HCT116 (cell line): ENCODE measurements at regions not wholly inside any gene's neighbourhood (a gene's known extent, or its start where the extent isn't known, plus 50 kb on each side); places are given as distances from the start of the nearest gene placed in this dataset.

Experiments
- ATAC-seq: fragments of 200-7000 bp; cut with Tn5 transposase; 2 replicates; pipeline ENCODE4 v1.9.1; 2020; ENCODE audit warnings: mild to moderate bottlenecking, moderate library complexity
- BruUV-seq: library from RNA; stranded (reverse); fragments of 400-500 nt; replicated peaks from 2 replicates; lab custom pipeline; 2021; lab: Mats Ljungman, UMichigan
- CTCF ChIA-PET: fragments of 300-600 bp; sonication (Branson Sonifier 250); formaldehyde crosslinking; loops from one replicate; lab custom pipeline; 2021; ENCODE audit warnings: antibody characterized with exemption; lab: Charles Lee
- POLR2A ChIA-PET: fragments of 300-600, 350-600 bp; sonication (Branson Sonifier 250); formaldehyde crosslinking; loops from one replicate; lab custom pipeline; 2021; ENCODE audit warnings: antibody characterized with exemption; lab: Charles Lee
- RAD21 ChIA-PET, 2 experiments: fragments of 300-600 bp; sonication (Branson Sonifier 250); formaldehyde crosslinking; loops; one replicate each; lab custom pipeline; 2023; ENCODE audit warnings: low total read pairs in 2 of 2; ENCODE audit not compliant: uncharacterized antibody in 2 of 2, unreplicated experiment in 2 of 2, low non-redundant PET in 1 of 2; lab: Charles Lee
- DNase-seq: peaks from one replicate; pipeline ENCODE4 v3.0.0-alpha.2; 2010; ENCODE audit warnings: low read depth, low spot score
- H2AFZ ChIP-seq: fragments of 200-600 bp; shearing (Covaris generic), sonication (generic); 2 replicates; pipeline ENCODE4 v1.6.1; 2017; ENCODE audit warnings: low read depth, mixed run types, mixed read lengths, antibody characterized with exemption, low read length; ENCODE audit not compliant: poor library complexity, severe bottlenecking
- H3K27ac ChIP-seq: 2 replicates; pipeline ENCODE4 v1.5.1; 2012; ENCODE audit warnings: low read depth, low read length
- H3K27me3 ChIP-seq: fragments of 200-600 bp; sonication (generic); 2 replicates; pipeline ENCODE4 v1.6.1; 2016; ENCODE audit warnings: mixed run types, low read length, mixed read lengths; ENCODE audit not compliant: insufficient read depth
- H3K36me3 ChIP-seq, 2 experiments: fragments of 200-500 bp in 1 of 2; fragments of 200-600 bp in 1 of 2; sonication (Bioruptor generic) in 1 of 2; sonication (generic) in 1 of 2; 2 replicates each; pipeline versions ENCODE4 v1.5.1 to v1.6.1; 2014 to 2016; ENCODE audit warnings: low read length in 2 of 2, inconsistent platforms in 1 of 2, mixed read lengths in 1 of 2, mixed run types in 1 of 2; ENCODE audit not compliant: insufficient read depth in 2 of 2, control insufficient read depth in 1 of 2
- H3K4me1 ChIP-seq, 2 experiments: fragments of 200-600 bp in 1 of 2; sonication (generic) in 1 of 2; 2 replicates each; pipeline versions ENCODE4 v1.5.1 to v1.6.1; 2012 to 2017; ENCODE audit warnings: low read length in 2 of 2, inconsistent platforms in 1 of 2, mild to moderate bottlenecking in 1 of 2, mixed read lengths in 1 of 2, mixed run types in 1 of 2, moderate library complexity in 1 of 2; ENCODE audit not compliant: insufficient read depth in 2 of 2, control insufficient read depth in 1 of 2
- H3K4me2 ChIP-seq: fragments of 200-600 bp; sonication (generic); 2 replicates; pipeline ENCODE4 v1.6.1; 2017; ENCODE audit warnings: mixed run types, low read length, mixed read lengths
- H3K4me3 ChIP-seq, 2 experiments: fragments of 200-600 bp in 1 of 2; sonication (generic) in 1 of 2; replicated peaks in 1 of 2; 2 replicates each; pipeline ENCODE4 v1.5.1; 2011 to 2016; ENCODE audit warnings: low read length in 2 of 2, control low read depth in 1 of 2, low read depth in 1 of 2, mild to moderate bottlenecking in 1 of 2, mixed read lengths in 1 of 2, mixed run types in 1 of 2
- H3K79me2 ChIP-seq: fragments of 200-600 bp; sonication (generic); 2 replicates; pipeline ENCODE4 v1.6.1; 2017; ENCODE audit warnings: mild to moderate bottlenecking, mixed run types, low read length, moderate library complexity, mixed read lengths; ENCODE audit not compliant: insufficient read depth
- H3K9ac ChIP-seq: fragments of 200-600 bp; sonication (generic); 2 replicates; pipeline ENCODE4 v1.6.1; 2016; ENCODE audit warnings: low read length, mixed read lengths
- H3K9me2 ChIP-seq: fragments of 200-600 bp; sonication (generic), shearing (Covaris generic); 2 replicates; pipeline ENCODE4 v1.6.1; 2017; ENCODE audit warnings: mixed run types, mild to moderate bottlenecking, moderate library complexity; ENCODE audit not compliant: insufficient read depth
- H3K9me3 ChIP-seq, 2 experiments: fragments of 200-500 bp in 1 of 2; fragments of 200-600 bp in 1 of 2; sonication (Bioruptor generic) in 1 of 2; sonication (generic) in 1 of 2; 2 replicates each; pipeline ENCODE4 v1.6.1; 2014 to 2017; ENCODE audit warnings: low read length in 2 of 2, mixed read lengths in 2 of 2, inconsistent platforms in 1 of 2, low read depth in 1 of 2, mild to moderate bottlenecking in 1 of 2, mixed run types in 1 of 2, moderate library complexity in 1 of 2; ENCODE audit not compliant: control insufficient read depth in 1 of 2, insufficient read depth in 1 of 2
- H4K20me1 ChIP-seq: fragments of 200-600 bp; sonication (generic), shearing (Covaris generic); 2 replicates; pipeline ENCODE4 v1.6.1; 2017; ENCODE audit warnings: mixed run types, mild to moderate bottlenecking, moderate library complexity; ENCODE audit not compliant: insufficient read depth
- CBX3 ChIP-seq: IDR thresholded peaks from 2 replicates; pipeline ENCODE4 v1.6.1; 2012; ENCODE audit warnings: low read depth
- CEBPB ChIP-seq: IDR thresholded peaks from 2 replicates; pipeline ENCODE4 v1.6.1; 2012; ENCODE audit warnings: low read depth
- ELF1 ChIP-seq: IDR thresholded peaks from 2 replicates; pipeline ENCODE4 v1.6.1; 2012; ENCODE audit warnings: low read depth, borderline replicate concordance
- JUND ChIP-seq: IDR thresholded peaks from 2 replicates; pipeline ENCODE4 v1.6.1; 2012
- POLR2AphosphoS5 ChIP-seq: IDR thresholded peaks from 2 replicates; pipeline ENCODE4 v1.6.1; 2011; ENCODE audit warnings: mild to moderate bottlenecking, low read depth, low read length, moderate library complexity
- RAD21 ChIP-seq: IDR thresholded peaks from 2 replicates; pipeline ENCODE4 v1.6.1; 2012; ENCODE audit warnings: low read depth, mild to moderate bottlenecking
- SP1 ChIP-seq: IDR thresholded peaks from 2 replicates; pipeline ENCODE4 v1.6.1; 2012; ENCODE audit warnings: low read depth
- TCF7L2 ChIP-seq: IDR thresholded peaks from 2 replicates; pipeline ENCODE4 v1.7.0; 2011; ENCODE audit warnings: borderline replicate concordance, inconsistent platforms; ENCODE audit not compliant: insufficient read depth, insufficient read length; ENCODE audit errors: extremely low read depth
- YY1 ChIP-seq: IDR thresholded peaks from 2 replicates; pipeline ENCODE4 v1.6.1; 2011; ENCODE audit warnings: low read length, low read depth, moderate library complexity, mild to moderate bottlenecking; ENCODE audit not compliant: insufficient replicate concordance; ENCODE audit errors: extremely low read depth
- ZFX ChIP-seq: fragments of 450-650 bp; IDR thresholded peaks from 2 replicates; pipeline ENCODE4 v1.6.1; 2017
- ZNF274 ChIP-seq: fragments of 200-500 bp; sonication (Bioruptor generic); IDR thresholded peaks from 2 replicates; pipeline ENCODE4 v1.6.1; 2014; ENCODE audit warnings: mild to moderate bottlenecking, low read depth, low read length, inconsistent platforms
- intact Hi-C: fragments of 100-400 bp; cut with micrococcal nuclease; formaldehyde crosslinking; loops from 2 replicates; pipeline ENCODE4 v1.10.0; 2022
- TF ChIP-seq, protein P1 (sequence below): IDR thresholded peaks from 2 replicates; pipeline ENCODE4 v1.6.1; 2012; ENCODE audit warnings: low read depth
- TF ChIP-seq, protein P2 (sequence below): IDR thresholded peaks from 2 replicates; pipeline ENCODE4 v1.6.1; 2011; ENCODE audit warnings: mild to moderate bottlenecking, low read length, moderate library complexity; ENCODE audit not compliant: insufficient replicate concordance; ENCODE audit errors: extremely low read depth
- TF ChIP-seq, protein P3 (sequence below), 3 experiments: fragments of 200-600 bp in 1 of 3; sonication (generic) in 1 of 3; IDR thresholded peaks in 2 of 3; conservative IDR thresholded peaks in 1 of 3; 2 replicates each; pipeline ENCODE4 v1.5.1; 2012 to 2017; ENCODE audit warnings: low read depth in 2 of 3, low read length in 2 of 3, antibody characterized with exemption in 1 of 3, borderline replicate concordance in 1 of 3, control low read depth in 1 of 3, mild to moderate bottlenecking in 1 of 3, mixed read lengths in 1 of 3, mixed run types in 1 of 3, moderate library complexity in 1 of 3; ENCODE audit not compliant: insufficient read depth in 1 of 3

DNA sequence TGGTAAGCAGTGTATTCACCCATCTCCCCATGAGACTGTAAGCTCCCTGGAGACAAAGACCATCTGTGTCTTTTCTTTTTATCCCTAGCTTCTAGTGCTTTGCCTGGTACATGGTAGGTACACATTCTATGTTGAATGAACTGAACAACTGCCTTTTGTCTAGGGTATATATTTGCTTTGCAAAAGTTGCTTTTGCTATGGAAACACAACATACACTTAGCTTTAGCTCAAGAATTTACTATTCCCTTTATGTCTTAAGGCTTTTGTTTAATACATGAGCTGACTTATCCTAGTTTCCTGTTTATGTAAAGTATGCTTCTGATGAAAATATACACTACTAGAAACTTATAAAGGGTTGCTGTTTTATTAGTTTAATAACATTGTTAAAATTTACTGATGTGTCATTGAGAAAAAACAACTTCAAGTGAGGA lies 198.2 kb downstream of the PRL start:
- Histone ChIP-seq H4K20me1 (no peaks in the 10 kb centered on the region), H3K9ac (no peak overlapping the region), H3K4me2 (no peak overlapping the region), H3K9me3 (no peaks in the 10 kb centered on the region), H3K9me2 (no peaks in the 10 kb centered on the region), H3K4me3 (no peak overlapping the region), H3K27me3 (no peaks in the 10 kb centered on the region)
- ChIA-PET RAD21 (no interaction called here), POLR2A (no interaction called here)
- no peak for DNase-seq
- intact Hi-C loops, result no loop called here
- TF ChIP-seq CEBPB (no peak), TCF7L2 (no peak), YY1 (no peak), SP1 (no peak), ELF1 (no peak), JUND (no peak), RAD21 (no peak), CBX3 (no peak), POLR2AphosphoS5 (no peak), ZFX (no peak), ZNF274 (no peak)
- TF ChIP-seq, protein P1, sequence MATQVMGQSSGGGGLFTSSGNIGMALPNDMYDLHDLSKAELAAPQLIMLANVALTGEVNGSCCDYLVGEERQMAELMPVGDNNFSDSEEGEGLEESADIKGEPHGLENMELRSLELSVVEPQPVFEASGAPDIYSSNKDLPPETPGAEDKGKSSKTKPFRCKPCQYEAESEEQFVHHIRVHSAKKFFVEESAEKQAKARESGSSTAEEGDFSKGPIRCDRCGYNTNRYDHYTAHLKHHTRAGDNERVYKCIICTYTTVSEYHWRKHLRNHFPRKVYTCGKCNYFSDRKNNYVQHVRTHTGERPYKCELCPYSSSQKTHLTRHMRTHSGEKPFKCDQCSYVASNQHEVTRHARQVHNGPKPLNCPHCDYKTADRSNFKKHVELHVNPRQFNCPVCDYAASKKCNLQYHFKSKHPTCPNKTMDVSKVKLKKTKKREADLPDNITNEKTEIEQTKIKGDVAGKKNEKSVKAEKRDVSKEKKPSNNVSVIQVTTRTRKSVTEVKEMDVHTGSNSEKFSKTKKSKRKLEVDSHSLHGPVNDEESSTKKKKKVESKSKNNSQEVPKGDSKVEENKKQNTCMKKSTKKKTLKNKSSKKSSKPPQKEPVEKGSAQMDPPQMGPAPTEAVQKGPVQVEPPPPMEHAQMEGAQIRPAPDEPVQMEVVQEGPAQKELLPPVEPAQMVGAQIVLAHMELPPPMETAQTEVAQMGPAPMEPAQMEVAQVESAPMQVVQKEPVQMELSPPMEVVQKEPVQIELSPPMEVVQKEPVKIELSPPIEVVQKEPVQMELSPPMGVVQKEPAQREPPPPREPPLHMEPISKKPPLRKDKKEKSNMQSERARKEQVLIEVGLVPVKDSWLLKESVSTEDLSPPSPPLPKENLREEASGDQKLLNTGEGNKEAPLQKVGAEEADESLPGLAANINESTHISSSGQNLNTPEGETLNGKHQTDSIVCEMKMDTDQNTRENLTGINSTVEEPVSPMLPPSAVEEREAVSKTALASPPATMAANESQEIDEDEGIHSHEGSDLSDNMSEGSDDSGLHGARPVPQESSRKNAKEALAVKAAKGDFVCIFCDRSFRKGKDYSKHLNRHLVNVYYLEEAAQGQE, result no peak
- TF ChIP-seq, protein P2, sequence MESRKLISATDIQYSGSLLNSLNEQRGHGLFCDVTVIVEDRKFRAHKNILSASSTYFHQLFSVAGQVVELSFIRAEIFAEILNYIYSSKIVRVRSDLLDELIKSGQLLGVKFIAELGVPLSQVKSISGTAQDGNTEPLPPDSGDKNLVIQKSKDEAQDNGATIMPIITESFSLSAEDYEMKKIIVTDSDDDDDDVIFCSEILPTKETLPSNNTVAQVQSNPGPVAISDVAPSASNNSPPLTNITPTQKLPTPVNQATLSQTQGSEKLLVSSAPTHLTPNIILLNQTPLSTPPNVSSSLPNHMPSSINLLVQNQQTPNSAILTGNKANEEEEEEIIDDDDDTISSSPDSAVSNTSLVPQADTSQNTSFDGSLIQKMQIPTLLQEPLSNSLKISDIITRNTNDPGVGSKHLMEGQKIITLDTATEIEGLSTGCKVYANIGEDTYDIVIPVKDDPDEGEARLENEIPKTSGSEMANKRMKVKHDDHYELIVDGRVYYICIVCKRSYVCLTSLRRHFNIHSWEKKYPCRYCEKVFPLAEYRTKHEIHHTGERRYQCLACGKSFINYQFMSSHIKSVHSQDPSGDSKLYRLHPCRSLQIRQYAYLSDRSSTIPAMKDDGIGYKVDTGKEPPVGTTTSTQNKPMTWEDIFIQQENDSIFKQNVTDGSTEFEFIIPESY, result no peak
- TF ChIP-seq, protein P3, sequence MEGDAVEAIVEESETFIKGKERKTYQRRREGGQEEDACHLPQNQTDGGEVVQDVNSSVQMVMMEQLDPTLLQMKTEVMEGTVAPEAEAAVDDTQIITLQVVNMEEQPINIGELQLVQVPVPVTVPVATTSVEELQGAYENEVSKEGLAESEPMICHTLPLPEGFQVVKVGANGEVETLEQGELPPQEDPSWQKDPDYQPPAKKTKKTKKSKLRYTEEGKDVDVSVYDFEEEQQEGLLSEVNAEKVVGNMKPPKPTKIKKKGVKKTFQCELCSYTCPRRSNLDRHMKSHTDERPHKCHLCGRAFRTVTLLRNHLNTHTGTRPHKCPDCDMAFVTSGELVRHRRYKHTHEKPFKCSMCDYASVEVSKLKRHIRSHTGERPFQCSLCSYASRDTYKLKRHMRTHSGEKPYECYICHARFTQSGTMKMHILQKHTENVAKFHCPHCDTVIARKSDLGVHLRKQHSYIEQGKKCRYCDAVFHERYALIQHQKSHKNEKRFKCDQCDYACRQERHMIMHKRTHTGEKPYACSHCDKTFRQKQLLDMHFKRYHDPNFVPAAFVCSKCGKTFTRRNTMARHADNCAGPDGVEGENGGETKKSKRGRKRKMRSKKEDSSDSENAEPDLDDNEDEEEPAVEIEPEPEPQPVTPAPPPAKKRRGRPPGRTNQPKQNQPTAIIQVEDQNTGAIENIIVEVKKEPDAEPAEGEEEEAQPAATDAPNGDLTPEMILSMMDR (IDR thresholded peaks at IDR 0.05 in 2 of 3, conservative IDR thresholded peaks at IDR 0.05 in 1 of 3; ENCODE audit: borderline replicate concordance in 1 of 3, insufficient read depth in 1 of 3, low read depth in 2 of 3, low read length in 2 of 3), result no peak
- TF ChIP-seq, all 23 proteins: peak for 0
- no peak for ATAC-seq
- Histone ChIP-seq H2AFZ (no peak overlapping the region), H3K27ac (no peak overlapping the region), H3K4me1 (no peaks in the 10 kb centered on the region), H3K79me2 (no peaks in the 10 kb centered on the region), H3K36me3 (no peaks in the 10 kb centered on the region)
- no TSS peak for BruUV-seq
- CTCF ChIA-PET, result no interaction called here
